ENCODE measurements at regions not wholly inside any gene's neighbourhood (a gene's known extent, or its start where the extent isn't known, plus 50 kb on each side); places are given as distances from the start of the nearest gene placed in this dataset.
"Not testable (repeated sequence)": the region's sequence is repeated elsewhere in the genome, so short reads cannot be mapped to it uniquely, and the experiment has no call there.

DNA sequence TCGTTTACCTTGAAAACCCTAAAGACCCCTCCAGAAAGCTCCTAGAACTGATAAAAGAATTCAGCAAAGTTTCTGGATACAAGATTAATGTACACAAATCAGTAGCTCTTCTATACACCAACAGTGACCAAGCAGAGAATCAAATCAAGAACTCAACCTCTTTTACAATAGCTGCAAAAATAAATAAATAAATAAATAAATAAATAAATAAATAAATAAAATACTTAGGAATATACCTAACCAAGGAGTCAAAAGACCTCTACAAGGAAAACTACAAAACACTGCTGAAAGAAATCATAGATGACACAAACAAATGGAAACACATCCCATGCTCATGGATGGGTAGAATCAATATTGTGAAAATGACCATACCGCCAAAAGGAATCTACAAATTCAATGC is 186.8 kb upstream of the EOLA2 start:
- DNase-seq (ENCODE audit: low spot score) = not testable (repeated sequence)

DNA sequence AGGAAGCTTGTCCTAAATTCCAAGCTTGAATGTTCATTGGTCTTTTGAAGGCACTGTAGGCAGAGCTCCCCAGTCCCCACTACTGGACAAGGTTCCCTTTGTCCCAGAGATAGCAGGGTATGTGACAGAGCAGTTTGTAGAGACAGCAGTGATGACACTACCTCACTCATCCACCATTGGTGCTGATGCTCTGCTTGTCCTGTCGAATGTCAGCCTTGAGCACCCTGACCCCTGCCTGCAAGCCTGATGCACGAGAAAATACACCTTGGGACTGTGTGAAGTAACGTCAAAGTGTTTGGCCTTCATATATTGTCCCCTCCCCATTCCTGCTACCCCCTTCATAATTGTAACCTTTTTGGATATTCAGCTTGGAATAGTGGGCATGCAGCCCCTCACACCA is 188.9 kb upstream of the EOLA2 start:
- DNase-seq (ENCODE audit: low spot score) = no peak

DNA sequence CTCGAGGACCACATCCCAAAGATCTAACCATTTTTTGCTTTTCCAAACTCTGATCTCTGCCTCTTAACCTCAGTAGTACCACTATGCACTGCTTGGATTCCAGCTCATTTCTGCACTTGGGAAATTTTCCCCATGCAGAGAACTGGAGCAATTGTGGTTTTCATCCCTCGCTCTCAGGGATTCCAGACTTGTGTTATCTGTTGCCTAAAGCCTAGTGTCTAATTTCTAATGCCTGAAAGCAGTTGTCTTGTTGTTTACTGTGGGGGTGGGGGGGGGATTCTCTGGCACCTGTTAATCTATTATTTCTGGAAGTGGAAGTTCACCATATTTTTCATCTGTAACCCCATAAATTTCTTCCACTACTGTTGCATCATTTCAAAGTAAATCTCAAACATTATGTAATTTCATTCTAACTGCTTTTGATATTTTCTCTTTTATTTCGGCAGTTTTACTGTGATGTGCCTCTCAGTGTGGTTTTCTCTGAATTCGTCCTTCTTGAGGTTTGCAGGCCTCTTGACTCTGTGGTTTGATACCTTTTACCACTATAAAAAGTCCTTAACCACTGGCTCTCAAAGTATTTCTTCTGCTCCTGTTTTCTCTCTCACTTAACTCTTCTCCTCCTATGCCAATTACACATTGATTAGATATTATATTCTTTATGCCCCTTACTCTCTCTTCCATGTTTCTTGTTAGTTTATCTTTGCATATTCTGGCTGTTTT is 205.6 kb upstream of the EOLA2 start:
- DNase-seq (ENCODE audit: low spot score) = no peak

DNA sequence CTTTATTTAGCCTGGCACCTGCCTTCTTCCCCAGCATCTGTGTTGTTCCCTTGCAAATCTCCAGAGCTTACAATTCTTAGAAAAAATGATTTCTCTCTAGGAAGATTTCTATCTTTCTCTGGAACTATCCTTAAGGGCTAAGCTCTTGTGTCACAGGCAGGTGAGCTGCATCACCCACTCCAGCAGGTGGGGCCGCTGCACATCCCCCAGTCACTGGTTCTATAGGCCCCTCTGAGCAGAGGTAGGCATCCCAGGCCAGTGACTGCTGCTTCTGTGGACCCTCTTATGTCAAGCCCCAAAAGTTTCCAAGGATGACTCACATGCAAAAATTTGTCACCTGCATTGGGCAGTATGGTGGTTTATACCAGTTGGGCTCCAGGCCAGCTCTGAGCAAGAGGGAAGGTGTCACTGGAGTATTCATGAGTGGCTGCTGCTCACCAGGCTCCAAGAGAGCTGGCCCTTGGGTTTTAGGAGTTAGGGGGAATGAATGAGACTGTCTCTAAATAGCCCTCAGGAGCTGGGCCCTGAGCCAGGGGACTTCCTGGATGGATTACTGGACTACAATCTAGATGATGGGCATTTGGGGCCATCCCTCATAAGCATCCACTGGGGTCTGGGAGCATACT is 208.1 kb upstream of the EOLA2 start:
- no peak for DNase-seq (ENCODE audit: low spot score)

DNA sequence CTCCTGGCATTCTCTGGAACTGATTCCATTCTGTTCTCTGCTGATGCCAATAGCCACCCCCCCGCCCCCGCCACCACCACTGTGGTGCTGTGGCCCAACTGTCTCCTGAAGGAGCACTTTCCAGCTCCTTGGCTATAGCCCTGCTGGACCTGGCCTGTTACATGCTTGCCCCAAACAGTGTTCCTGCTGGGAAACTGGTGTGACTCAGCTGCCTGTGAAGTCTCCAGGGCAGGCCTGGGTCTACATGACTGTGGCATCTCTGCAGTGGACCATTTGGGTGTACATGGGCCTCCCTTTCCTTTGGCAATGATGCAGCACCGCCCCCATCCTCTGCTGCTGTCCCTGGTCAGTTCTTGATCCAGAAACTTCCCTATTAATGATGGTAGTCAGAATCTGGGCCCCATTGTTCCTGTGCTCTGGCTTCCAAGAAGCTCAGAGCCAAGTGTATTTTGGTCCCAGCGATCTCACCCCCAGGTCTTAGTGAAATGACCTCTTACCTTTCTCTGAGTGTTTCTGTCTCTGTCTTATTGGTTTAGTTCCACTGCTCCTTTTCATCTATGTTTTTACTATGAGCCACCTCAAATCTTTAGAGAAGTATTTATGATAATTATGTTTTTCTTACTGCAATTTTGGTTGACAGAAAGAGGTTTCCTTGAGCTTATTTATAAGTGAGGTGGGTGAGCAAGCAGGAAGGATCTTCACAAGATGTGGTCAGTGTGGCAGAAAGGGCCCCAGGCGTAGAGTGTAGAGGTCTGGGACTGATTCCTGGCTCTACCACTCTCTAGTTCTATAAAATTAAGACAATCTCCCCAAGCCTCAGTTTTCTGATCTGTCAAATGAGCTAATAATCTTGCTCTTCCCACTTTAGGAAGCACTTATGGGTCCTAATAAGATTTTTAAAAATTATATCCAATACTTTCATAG is 210.7 kb upstream of the EOLA2 start:
- DNase-seq (ENCODE audit: low spot score) = no peak

DNA sequence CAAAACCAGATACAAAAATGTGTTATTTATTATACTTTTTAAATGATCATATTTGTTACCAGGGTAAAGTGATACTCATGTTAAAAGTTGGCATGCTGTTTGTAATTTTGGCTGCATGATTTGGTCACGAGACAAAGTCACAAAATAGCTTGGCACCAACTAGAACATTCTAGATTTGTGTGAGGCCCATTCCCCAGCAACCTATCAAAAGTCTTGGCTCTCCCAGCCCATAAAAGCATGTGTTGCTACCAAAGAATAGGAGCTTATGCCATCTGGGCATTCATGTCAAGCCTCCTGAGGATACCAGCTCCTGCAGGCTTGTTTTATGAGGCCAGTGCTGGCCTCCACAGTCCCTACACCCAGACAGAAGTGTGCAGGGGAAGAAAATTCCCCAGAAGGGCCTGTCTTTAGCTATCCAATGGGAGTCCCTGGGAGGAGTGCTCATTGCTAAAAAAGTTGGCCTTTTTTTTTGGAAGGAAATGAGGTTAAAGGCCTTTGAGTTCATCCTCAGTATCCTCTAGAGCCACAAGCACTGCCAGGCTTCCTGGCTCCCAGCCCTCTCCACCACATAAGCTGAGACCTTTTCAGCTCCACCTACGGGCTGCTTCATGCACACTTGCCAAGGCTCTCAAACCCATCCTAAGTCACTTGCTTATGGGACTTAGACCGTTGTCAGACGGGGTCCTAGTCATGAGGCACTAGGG is 211.9 kb upstream of the EOLA2 start:
- no peak for DNase-seq (ENCODE audit: low spot score)

DNA sequence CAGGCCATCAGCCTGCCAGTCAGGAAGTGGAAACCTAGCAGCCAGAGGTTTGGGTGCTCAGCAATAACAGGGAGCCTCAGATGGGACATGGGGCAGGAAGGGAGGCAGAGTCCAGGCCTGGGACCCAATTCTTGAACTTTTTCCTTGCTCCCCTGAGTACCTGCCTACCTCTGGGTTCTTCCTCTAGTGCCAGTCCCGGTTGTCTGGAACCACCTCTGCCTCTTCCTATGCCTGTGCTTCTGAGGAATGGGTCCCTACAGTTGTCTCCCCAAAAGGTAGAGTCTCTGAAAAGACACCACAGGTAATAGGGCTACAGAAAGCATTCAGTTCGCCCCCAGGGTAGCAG is 212.4 kb upstream of the MAMLD1 start:
- DNase-seq (ENCODE audit: low spot score) = no peak

DNA sequence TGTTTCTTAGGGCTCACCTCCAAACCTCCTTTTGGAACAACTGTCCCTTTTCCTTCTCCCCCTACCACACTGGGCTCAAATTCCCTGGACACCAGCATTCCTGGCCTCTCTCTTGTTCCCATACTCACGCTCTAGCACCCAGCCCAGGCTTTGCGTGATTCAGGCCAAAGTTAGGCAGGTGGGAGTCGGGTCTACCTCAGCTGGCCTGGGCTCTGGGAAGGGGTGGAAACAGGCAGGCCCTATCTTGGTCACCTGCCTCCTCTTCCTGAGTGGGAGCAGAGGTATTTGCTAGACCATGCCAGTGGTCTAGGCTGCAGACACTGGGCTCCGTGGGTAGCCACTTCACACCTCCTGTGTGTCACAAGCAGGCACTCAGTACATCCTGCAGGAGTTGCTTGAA is 211.1 kb upstream of the MAMLD1 start:
- DNase-seq (ENCODE audit: low spot score) = no peak

DNA sequence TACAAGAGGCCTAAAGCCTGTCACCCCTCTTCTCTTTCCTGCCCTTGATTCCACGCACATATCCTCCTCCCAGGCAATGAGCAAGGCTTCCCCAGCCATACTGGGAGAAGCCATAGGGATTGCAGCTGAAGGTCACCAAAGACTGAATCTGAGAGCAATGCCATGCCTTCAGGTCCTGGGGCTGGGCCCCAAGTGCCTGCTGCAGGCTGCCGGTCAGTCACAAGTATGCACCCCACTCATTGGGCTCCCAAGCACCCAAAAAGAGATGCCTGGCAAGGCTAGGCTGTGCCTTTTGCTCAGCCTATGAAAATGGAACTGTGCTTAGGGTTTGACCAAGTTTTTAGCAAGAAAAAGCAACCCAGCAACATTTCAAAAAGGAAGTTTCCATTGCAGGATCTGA is 210.6 kb upstream of the MAMLD1 start:
- DNase-seq (ENCODE audit: low spot score) = no peak

DNA sequence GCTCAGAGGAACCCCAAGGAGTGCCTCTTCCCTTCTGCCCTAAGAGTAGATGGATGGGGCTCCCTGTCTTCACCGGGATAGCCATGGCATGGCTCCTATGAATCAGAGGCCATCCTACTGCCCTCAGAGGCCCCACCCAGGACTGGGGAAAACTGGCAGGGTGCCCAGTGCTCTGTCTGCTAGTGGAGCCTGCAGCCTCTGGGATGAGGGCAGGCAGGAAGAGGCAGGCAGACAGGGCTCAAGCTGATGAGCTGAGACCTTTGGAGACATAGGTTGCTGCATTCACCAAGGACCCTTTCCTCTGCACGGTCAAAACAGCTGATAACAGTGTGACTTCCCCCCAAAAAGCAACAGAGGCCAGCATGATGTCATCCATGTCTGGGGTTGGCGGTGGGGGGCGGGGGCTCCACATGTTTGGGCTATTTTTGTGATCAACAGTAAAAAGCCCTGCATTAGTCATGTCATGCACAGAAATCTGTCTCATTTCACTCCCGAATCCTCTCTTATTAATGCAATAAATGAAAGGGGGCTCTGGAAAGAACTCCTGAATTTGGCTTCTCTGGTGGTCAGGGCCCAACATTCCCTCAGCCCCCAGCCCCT is 207.6 kb upstream of the MAMLD1 start:
- no peak for DNase-seq (ENCODE audit: low spot score)

DNA sequence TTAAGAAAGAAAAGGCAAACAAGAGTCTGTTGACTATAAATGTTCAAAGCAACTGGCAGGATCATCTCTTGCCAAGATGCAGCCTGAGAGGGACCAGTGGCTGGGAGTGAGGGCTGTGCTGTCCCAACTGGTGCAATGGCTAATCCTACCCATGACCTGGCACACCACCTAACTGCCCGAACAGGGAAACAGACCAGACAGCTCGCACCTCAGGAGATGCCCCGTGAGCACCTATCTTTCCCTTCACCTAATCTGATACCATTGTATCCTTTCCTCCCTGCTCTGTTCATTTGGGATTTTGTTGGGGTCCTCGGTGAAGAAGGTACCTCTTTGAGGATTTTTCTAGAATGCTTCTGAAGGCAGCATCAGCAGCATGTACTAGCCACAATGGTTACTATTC is 206.5 kb upstream of the MAMLD1 start:
- no peak for DNase-seq (ENCODE audit: low spot score)

DNA sequence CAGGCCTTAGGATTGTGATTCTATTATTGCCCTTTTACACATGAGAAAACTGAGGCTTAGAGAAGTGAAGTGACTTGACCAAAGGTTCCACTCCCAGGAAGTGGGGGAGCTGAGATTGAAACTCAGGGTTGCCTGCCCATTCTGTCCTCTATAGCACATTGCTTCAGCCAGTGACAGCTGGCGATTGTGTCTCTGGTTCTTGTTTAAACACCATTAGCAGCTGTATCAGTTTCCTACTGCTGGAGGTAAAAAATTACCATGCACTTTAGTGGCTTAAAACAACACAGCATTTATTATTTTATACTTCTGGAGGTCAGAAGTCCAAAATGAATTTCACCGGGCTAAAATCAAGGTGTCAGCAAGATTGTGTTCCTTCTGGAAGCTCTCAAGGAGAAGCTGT is 205.8 kb upstream of the MAMLD1 start:
- no peak for DNase-seq (ENCODE audit: low spot score)

DNA sequence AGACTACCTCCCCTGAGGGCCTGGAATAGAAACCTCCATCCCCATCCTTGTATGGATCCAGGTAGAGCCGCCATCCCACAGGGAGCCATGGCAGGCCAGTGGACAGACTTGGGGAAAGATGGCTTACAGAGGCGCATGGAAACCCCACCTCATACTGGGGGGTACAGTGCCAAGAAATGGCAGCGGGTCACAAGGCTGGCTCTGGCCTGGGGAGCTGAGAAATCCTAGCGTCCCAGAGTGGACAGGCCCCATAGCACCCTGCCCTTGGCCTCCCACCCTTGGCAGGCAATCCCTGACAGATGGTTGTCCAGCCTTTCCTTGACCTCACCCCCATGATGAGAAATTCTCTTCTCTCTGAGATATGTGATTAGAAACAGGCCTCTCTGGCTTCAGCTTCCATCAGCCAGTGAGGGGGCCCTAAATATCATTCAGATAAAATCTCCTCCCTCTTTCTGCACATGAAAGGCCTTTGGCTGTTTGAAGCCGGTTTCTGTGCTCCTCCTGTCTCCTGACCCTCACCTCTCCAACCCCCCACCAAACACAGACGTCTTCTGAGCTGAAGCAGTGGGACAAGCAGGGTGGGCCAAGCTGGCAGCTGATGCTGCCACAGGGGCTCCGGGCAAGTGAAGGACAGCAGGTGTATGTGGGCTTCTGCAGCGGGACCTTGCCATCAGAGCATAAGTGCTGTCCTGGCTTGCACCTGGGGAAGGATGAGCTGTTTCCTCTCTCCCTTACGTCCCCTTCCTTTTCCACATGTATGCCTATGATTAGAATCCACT is 204.4 kb upstream of the MAMLD1 start:
- no peak for DNase-seq (ENCODE audit: low spot score)

DNA sequence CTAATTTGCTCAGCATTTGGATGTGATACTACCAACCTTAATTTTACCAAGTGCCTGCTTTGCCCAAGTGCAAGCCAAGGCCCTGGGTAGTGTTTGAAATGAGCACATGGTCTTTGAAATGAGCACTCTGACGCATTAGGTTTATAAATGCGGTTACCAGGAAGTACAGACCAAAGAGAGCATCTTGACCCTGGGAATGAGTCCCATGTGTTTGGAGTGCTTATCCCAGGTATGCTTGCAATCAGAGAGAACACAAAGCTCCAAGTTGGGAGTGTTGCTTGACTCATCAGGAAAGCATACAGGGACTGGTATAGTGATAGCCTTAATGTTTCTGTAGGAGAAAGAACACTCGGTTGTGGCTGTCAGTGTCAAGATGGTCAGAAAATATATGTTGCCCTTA is 203.6 kb upstream of the MAMLD1 start:
- no peak for DNase-seq (ENCODE audit: low spot score)

DNA sequence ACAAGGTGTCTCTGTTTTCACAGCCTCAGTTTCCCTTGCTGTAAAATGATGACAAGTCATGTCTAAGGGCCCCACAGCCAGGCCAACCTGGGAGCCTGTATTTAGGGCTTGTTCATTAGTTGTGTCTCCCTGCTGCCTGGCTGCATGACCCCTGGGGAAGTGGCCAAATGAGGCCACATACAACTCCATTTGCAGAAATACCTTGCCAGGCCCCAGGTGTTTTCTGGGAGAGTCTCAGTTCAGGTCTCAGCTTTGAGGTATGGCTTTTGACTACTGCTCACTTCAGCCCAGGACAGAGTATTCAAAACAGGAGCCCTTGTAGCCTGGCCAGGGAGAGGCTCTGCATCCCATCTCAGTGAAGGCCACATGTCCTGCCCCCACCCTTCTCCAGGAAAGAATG is 202.5 kb upstream of the MAMLD1 start:
- no peak for DNase-seq (ENCODE audit: low spot score)

DNA sequence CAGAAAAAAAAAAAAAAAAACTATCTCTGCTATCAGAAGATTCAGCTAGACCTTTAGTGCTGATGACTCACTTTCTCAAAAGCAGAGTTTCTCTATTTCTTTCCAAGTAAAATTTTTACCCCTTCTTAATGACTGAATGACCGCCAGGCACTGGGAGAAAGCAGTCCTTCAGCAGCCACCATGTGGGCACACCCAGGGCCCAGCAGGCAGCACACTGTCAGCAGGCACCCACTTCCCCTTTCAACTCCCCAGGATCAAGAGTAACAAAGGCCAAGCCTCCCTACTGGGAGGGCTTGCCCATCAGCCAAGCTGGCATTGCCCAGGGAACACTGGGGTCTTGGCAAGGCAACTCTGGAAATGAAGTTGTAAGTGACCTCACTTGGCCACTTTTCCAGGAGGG is 201.9 kb upstream of the MAMLD1 start:
- DNase-seq (ENCODE audit: low spot score) = no peak

DNA sequence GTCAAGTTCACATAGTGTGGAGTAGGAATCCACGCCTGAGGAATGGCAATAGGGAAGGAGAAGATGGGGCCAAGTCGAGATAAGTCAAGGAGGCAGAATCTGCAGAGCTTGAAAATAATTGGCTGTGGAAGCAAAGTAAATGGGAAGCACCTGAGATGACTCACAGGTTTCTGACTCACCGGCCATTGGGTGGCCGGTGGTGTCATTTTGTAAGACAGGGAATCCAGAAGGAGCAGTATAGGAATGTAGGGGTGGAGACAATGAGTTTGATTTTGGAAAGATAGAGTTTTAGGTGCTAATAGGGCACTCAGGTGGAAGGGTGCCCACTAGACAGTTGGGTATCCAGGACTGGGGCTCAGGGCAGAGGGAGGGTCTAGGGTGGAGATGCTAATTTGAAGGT is 201.0 kb upstream of the MAMLD1 start:
- DNase-seq (ENCODE audit: low spot score) = no peak

DNA sequence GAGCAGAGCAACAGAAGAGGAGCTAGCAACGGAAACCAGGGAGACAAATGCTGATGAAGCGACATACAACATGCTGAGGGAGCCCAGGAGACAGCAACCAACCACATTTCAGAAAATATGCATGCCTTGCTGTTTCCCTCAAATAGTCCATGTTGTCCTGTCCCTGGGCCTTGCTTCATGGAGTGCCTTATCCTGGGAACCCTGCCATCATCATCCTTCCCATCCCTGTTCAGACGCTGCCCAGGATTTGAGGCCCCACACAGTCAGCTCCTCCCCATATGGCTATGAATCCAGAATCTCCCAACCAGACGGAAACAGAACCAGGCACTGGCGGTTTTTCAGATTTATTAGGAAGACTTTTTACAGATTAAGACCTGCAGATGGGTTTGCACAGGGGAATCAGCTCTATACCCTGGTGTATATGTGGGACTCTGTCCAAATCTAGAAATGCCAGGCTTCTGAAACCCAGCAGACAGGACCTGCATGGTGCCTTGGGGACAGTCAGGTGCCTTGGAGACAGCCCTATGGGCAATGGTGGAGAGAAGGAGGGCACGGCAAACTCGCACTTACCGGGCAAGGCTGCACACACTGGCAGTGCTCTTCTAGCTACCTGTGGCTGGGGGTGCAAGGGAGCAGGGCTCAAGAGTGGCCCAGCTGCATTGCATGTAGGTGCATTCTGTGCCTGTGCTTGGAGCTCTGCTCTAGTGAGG is 199.7 kb upstream of the MAMLD1 start:
- DNase-seq (ENCODE audit: low spot score) = no peak

DNA sequence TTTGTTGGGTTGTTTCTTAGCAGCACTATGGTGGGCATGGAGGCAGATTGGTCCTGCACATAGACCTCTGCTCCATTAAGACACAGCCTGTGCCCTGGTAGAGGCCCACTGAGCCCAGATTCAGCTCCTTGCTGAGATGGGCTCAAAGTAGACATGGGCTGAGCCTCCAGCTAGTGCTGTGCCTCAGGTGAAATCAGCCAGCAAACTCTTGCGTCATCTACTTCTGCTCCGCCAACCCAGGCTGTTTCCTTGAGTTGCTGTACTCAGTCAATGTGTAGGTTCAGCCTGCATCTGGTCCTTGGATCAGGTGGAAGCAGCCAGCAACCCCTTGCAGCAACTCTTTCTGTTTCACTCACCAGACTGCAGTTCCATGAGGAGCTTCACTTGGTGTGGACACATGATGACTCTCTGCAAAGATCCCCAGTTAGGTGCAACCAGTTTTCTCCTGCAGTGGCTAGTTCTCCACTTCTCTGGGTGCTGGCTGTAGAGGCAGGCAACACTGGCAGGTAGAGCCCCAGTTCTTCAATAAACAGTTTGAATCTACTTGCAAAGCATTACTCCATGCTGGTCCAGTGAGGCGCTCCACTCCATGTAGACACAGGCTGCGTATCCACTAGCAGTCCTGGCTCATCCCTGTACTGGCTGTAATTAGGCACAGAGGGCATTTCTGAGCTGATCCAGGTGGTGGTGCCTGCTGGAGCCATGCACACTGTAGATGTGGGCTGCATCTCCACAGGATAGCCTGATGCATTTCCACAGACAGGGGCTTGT is 199.0 kb upstream of the MAMLD1 start:
- no peak for DNase-seq (ENCODE audit: low spot score)

Data from NAMALWA (cell line).